ENCODE measurements at regions not wholly inside any gene's neighbourhood (a gene's known extent, or its start where the extent isn't known, plus 50 kb on each side); places are given as distances from the start of the nearest gene placed in this dataset.
A peak's percentile ranks its signal among the peaks of the same experiment; 100 is the strongest.
"Not testable (repeated sequence)": the region's sequence is repeated elsewhere in the genome, so short reads cannot be mapped to it uniquely, and the experiment has no call there.

DNA sequence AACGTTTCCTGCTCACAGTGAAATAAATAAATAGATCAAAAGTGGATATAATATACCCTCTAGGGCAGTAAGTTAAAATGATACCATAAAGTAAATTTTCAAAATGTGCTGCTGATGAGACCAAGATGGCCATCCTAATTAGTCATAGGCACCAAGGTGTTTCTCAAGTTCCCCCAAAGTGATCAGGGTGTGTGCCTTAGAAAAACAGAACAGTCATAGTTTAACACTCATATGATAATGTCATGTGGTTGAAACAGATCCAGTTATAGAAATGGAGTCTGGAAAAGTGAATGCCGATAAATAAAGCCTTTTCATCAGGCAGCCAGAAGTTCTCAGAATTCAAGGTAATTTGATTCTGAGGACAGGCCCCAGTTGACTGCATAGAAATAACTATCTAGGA is 161.5 kb upstream of the CDKN2B start:
- WGBS (ENCODE audit: insufficient coverage): 100% methylated on average over 1 of the region's 2 CpGs
- no peak for DNase-seq
- ChIA-PET POLR2A (no interaction called here), CTCF (no interaction called here)
- Histone ChIP-seq H3K27me3 (replicated peaks in 2 of 5; ENCODE audit: control insufficient read depth in 4 of 5, insufficient read depth in 5 of 5, low read length in 4 of 5) (no peaks in the 10 kb centered on the region), H3K27ac (ENCODE audit: insufficient read depth in 1 of 2, low read depth in 1 of 2, low read length in 2 of 2, poor library complexity in 1 of 2, severe bottlenecking in 2 of 2) (no peak overlapping the region), H3K9me3 (ENCODE audit: control extremely low read depth in 1 of 5, control insufficient read depth in 4 of 5, insufficient read depth in 2 of 5, low read depth in 1 of 5, low read length in 4 of 5) (no peaks in the 10 kb centered on the region), H3K4me1 (ENCODE audit: control extremely low read depth in 1 of 4, control insufficient read depth in 4 of 4, insufficient read depth in 4 of 4, low read length in 3 of 4) (peaks cover 0 to 41% (median 14%) of the 10 kb centered on the region in 4 experiments), H3K36me3 (ENCODE audit: control insufficient read depth in 4 of 4, insufficient read depth in 4 of 4, low read length in 3 of 4) (no peaks in the 10 kb centered on the region), H3K4me3 (ENCODE audit: control insufficient read depth in 1 of 7, extremely low read depth in 1 of 7, insufficient read depth in 4 of 7, low read depth in 2 of 7, low read length in 6 of 7) (no peak overlapping the region)

GRCh38 chr9:22170990-22171670 is 162.0 kb upstream of the CDKN2B start:
- H3K36me3 ChIP-seq (ENCODE audit: control insufficient read depth in 4 of 4, insufficient read depth in 4 of 4, low read length in 3 of 4): no peaks in the 10 kb centered on the region
- POLR2A ChIA-PET: no interaction called here
- H3K27me3 ChIP-seq (replicated peaks in 2 of 5; ENCODE audit: control insufficient read depth in 4 of 5, insufficient read depth in 5 of 5, low read length in 4 of 5): no peaks in the 10 kb centered on the region
- H3K27ac ChIP-seq (ENCODE audit: insufficient read depth in 1 of 2, low read depth in 1 of 2, low read length in 2 of 2, poor library complexity in 1 of 2, severe bottlenecking in 2 of 2): no peak overlapping the region
- no peak overlapping the region for H3K4me3 ChIP-seq (ENCODE audit: control insufficient read depth in 1 of 7, extremely low read depth in 1 of 7, insufficient read depth in 4 of 7, low read depth in 2 of 7, low read length in 6 of 7)
- WGBS (ENCODE audit: insufficient coverage): 50% methylated on average over 2 of the region's 2 CpGs
- peak in 1 of 3 donors; percentile 30 for DNase-seq
- H3K4me1 ChIP-seq (ENCODE audit: control extremely low read depth in 1 of 4, control insufficient read depth in 4 of 4, insufficient read depth in 4 of 4, low read length in 3 of 4): peaks cover 0 to 35% (median 18%) of the 10 kb centered on the region in 4 experiments
- CTCF ChIA-PET: no interaction called here
- H3K9me3 ChIP-seq (ENCODE audit: control extremely low read depth in 1 of 5, control insufficient read depth in 4 of 5, insufficient read depth in 2 of 5, low read depth in 1 of 5, low read length in 4 of 5): no peaks in the 10 kb centered on the region

- WGBS (ENCODE audit: insufficient coverage): no CpG with 5 or more reads among the region's 3 CpGs
These were observed 162.6 kb upstream of the CDKN2B start for GRCh38 chr9:22171691-22172090.

GRCh38 chr9:22173908-22174307 is 164.8 kb upstream of the CDKN2B start:
- no peak for DNase-seq
- Histone ChIP-seq H3K27me3 (replicated peaks in 2 of 5; ENCODE audit: control insufficient read depth in 4 of 5, insufficient read depth in 5 of 5, low read length in 4 of 5) (peaks cover 0 to 3% (median 0%) of the 10 kb centered on the region in 5 experiments), H3K4me3 (ENCODE audit: control insufficient read depth in 1 of 7, extremely low read depth in 1 of 7, insufficient read depth in 4 of 7, low read depth in 2 of 7, low read length in 6 of 7) (no peak overlapping the region), H3K4me1 (ENCODE audit: control extremely low read depth in 1 of 4, control insufficient read depth in 4 of 4, insufficient read depth in 4 of 4, low read length in 3 of 4) (peaks cover 0 to 28% (median 19%) of the 10 kb centered on the region in 4 experiments), H3K27ac (ENCODE audit: insufficient read depth in 1 of 2, low read depth in 1 of 2, low read length in 2 of 2, poor library complexity in 1 of 2, severe bottlenecking in 2 of 2) (no peak overlapping the region), H3K36me3 (ENCODE audit: control insufficient read depth in 4 of 4, insufficient read depth in 4 of 4, low read length in 3 of 4) (no peaks in the 10 kb centered on the region), H3K9me3 (ENCODE audit: control extremely low read depth in 1 of 5, control insufficient read depth in 4 of 5, insufficient read depth in 2 of 5, low read depth in 1 of 5, low read length in 4 of 5) (no peaks in the 10 kb centered on the region)
- POLR2A ChIA-PET: no interaction called here
- WGBS (ENCODE audit: insufficient coverage): 57% methylated on average over 1 of the region's 2 CpGs
- CTCF ChIA-PET: no interaction called here

More at GRCh38 chr9:22171691-22172090, 162.6 kb upstream of the CDKN2B start:
- Histone ChIP-seq H3K4me3 (ENCODE audit: control insufficient read depth in 1 of 7, extremely low read depth in 1 of 7, insufficient read depth in 4 of 7, low read depth in 2 of 7, low read length in 6 of 7) (no peak overlapping the region), H3K9me3 (ENCODE audit: control extremely low read depth in 1 of 5, control insufficient read depth in 4 of 5, insufficient read depth in 2 of 5, low read depth in 1 of 5, low read length in 4 of 5) (no peaks in the 10 kb centered on the region), H3K27ac (ENCODE audit: insufficient read depth in 1 of 2, low read depth in 1 of 2, low read length in 2 of 2, poor library complexity in 1 of 2, severe bottlenecking in 2 of 2) (no peak overlapping the region), H3K27me3 (replicated peaks in 2 of 5; ENCODE audit: control insufficient read depth in 4 of 5, insufficient read depth in 5 of 5, low read length in 4 of 5) (peaks cover 0 to 3% (median 0%) of the 10 kb centered on the region in 5 experiments), H3K4me1 (ENCODE audit: control extremely low read depth in 1 of 4, control insufficient read depth in 4 of 4, insufficient read depth in 4 of 4, low read length in 3 of 4) (peaks cover 0 to 33% (median 19%) of the 10 kb centered on the region in 4 experiments), H3K36me3 (ENCODE audit: control insufficient read depth in 4 of 4, insufficient read depth in 4 of 4, low read length in 3 of 4) (no peaks in the 10 kb centered on the region)
- ChIA-PET CTCF (no interaction called here), POLR2A (no interaction called here)
- DNase-seq: no peak

DNA sequence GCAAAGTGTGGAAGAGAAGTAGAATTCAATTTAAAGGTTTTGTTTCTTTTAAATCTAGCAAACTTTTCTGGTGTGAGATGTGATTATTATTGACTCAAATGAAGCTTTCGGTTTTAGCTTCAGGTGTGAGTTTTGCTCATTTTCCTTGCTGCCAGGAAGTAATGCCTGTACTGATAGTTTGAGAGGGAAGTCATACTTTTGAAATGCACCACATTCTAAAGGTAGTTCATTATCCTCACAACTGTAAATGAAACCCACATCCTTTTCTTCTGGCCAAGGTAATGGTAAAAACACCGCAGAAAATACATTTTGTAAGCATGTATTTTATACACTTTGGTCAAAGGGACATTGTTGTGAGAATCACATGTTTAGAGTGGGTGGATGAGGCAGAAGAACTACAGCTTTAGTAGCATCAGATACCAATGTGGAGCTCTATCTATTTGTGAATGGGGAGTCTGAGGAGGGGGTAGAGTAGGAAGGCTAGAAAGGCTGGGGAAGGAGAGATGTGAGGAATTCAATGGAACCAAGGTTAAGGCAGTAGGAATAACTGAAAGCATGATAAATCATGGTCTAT is 167.0 kb upstream of the CDKN2B start:
- no peaks in the 10 kb centered on the region for H3K36me3 ChIP-seq (ENCODE audit: control insufficient read depth in 4 of 4, insufficient read depth in 4 of 4, low read length in 3 of 4)
- H3K9me3 ChIP-seq (ENCODE audit: control extremely low read depth in 1 of 5, control insufficient read depth in 4 of 5, insufficient read depth in 2 of 5, low read depth in 1 of 5, low read length in 4 of 5): peaks cover 0 to 1% (median 0%) of the 10 kb centered on the region in 5 experiments
- POLR2A ChIA-PET: no interaction called here
- no peak overlapping the region for H3K27ac ChIP-seq (ENCODE audit: insufficient read depth in 1 of 2, low read depth in 1 of 2, low read length in 2 of 2, poor library complexity in 1 of 2, severe bottlenecking in 2 of 2)
- DNase-seq: peak in 1 of 3 donors; percentile 26
- H3K27me3 ChIP-seq (replicated peaks in 2 of 5; ENCODE audit: control insufficient read depth in 4 of 5, insufficient read depth in 5 of 5, low read length in 4 of 5): peaks cover 0 to 3% (median 0%) of the 10 kb centered on the region in 5 experiments
- H3K4me3 ChIP-seq (ENCODE audit: control insufficient read depth in 1 of 7, extremely low read depth in 1 of 7, insufficient read depth in 4 of 7, low read depth in 2 of 7, low read length in 6 of 7): no peak overlapping the region
- no CpG with 5 or more reads among the region's 2 CpGs for WGBS (ENCODE audit: insufficient coverage)
- CTCF ChIA-PET: no interaction called here
- peaks cover 0 to 14% (median 9%) of the 10 kb centered on the region in 4 experiments for H3K4me1 ChIP-seq (ENCODE audit: control extremely low read depth in 1 of 4, control insufficient read depth in 4 of 4, insufficient read depth in 4 of 4, low read length in 3 of 4)

DNA sequence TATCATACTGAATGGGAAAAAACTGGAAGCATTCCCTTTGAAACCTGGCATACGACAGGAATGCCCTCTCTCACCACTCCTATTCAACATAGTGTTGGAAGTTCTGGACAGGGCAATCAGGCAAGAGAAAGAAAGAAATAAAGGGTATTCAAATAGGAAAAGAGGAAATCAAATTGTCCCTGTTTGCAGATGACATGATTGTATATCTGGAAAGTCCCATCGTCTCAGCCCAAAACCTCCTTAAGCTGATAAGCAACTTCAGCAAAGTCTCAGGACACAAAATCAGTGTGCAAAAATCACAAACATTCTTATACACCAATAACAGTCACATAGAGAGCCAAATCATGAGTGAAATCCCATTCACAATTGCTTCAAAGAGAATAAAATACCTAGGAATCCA is 171.9 kb upstream of the CDKN2B start:
- H3K36me3 ChIP-seq (ENCODE audit: control insufficient read depth in 4 of 4, insufficient read depth in 4 of 4, low read length in 3 of 4); H3K4me1 ChIP-seq (ENCODE audit: control extremely low read depth in 1 of 4, control insufficient read depth in 4 of 4, insufficient read depth in 4 of 4, low read length in 3 of 4); DNase-seq; H3K27ac ChIP-seq (ENCODE audit: insufficient read depth in 1 of 2, low read depth in 1 of 2, low read length in 2 of 2, poor library complexity in 1 of 2, severe bottlenecking in 2 of 2); H3K4me3 ChIP-seq (ENCODE audit: control insufficient read depth in 1 of 7, extremely low read depth in 1 of 7, insufficient read depth in 4 of 7, low read depth in 2 of 7, low read length in 6 of 7); H3K27me3 ChIP-seq (replicated peaks in 2 of 5; ENCODE audit: control insufficient read depth in 4 of 5, insufficient read depth in 5 of 5, low read length in 4 of 5); CTCF ChIA-PET; POLR2A ChIA-PET; H3K9me3 ChIP-seq (ENCODE audit: control extremely low read depth in 1 of 5, control insufficient read depth in 4 of 5, insufficient read depth in 2 of 5, low read depth in 1 of 5, low read length in 4 of 5): not testable (repeated sequence)
- no CpG with 5 or more reads among the region's 2 CpGs for WGBS (ENCODE audit: insufficient coverage)

DNA sequence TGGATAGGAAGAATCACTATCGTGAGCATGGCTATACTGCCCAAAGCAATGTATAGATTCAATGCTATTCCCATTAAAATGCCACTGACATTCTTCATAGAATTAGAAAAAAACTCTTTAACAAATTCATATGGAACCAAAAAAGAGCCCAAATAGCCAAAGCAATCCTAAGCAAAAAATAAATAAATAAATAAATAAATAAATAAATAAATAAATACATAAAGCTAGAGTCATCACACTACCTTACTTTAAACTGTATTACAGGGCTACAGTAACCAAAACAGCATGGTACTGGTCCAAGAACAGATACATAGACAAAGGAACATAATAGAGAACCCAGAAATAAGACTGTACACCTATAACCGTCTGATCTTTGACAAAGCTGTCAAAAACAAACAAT is 180.4 kb upstream of the CDKN2B start:
- no peak for DNase-seq
- no peaks in the 10 kb centered on the region for H3K4me1 ChIP-seq (ENCODE audit: control extremely low read depth in 1 of 4, control insufficient read depth in 4 of 4, insufficient read depth in 4 of 4, low read length in 3 of 4)
- no peak overlapping the region for H3K4me3 ChIP-seq (ENCODE audit: control insufficient read depth in 1 of 7, extremely low read depth in 1 of 7, insufficient read depth in 4 of 7, low read depth in 2 of 7, low read length in 6 of 7)
- CTCF ChIA-PET: no interaction called here
- H3K27ac ChIP-seq (ENCODE audit: insufficient read depth in 1 of 2, low read depth in 1 of 2, low read length in 2 of 2, poor library complexity in 1 of 2, severe bottlenecking in 2 of 2): no peak overlapping the region
- peaks cover 0 to 3% (median 0%) of the 10 kb centered on the region in 5 experiments for H3K9me3 ChIP-seq (ENCODE audit: control extremely low read depth in 1 of 5, control insufficient read depth in 4 of 5, insufficient read depth in 2 of 5, low read depth in 1 of 5, low read length in 4 of 5)
- POLR2A ChIA-PET: no interaction called here
- peaks cover 0 to 10% (median 4%) of the 10 kb centered on the region in 5 experiments for H3K27me3 ChIP-seq (replicated peaks in 2 of 5; ENCODE audit: control insufficient read depth in 4 of 5, insufficient read depth in 5 of 5, low read length in 4 of 5)
- 100% methylated on average over 1 of the region's 2 CpGs for WGBS (ENCODE audit: insufficient coverage)
- no peaks in the 10 kb centered on the region for H3K36me3 ChIP-seq (ENCODE audit: control insufficient read depth in 4 of 4, insufficient read depth in 4 of 4, low read length in 3 of 4)
